Left ventricle myocardium inferior (tissue), 1 donor: ENCODE measurements at regions not wholly inside any gene's neighbourhood (a gene's known extent, or its start where the extent isn't known, plus 50 kb on each side); places are given as distances from the start of the nearest gene placed in this dataset.

Source experiments
- DNase-seq: peaks from one replicate; pipeline ENCODE4 v3.0.0-alpha.2; 2020
- H3K27ac ChIP-seq: fragments of 200-600 bp; replicated peaks from 2 replicates; pipeline ENCODE4 v1.8.0; 2021
- H3K27me3 ChIP-seq: fragments of 200-600 bp; 2 replicates; pipeline ENCODE4 v1.8.0; 2021; ENCODE audit warnings: low read depth
- H3K36me3 ChIP-seq: fragments of 200-600 bp; 2 replicates; pipeline ENCODE4 v1.8.0; 2021
- H3K4me1 ChIP-seq: fragments of 200-600 bp; 2 replicates; pipeline ENCODE4 v1.8.0; 2021
- H3K4me3 ChIP-seq: fragments of 200-600 bp; 2 replicates; pipeline ENCODE4 v1.8.0; 2021; ENCODE audit warnings: mild to moderate bottlenecking, moderate library complexity
- H3K9me3 ChIP-seq: fragments of 200-600 bp; replicated peaks from 2 replicates; pipeline ENCODE4 v1.8.0; 2021
- intact Hi-C: fragments of 100-400 bp; cut with micrococcal nuclease; formaldehyde crosslinking; loops from one replicate; pipeline ENCODE4 v1.11.0; 2022
- TF ChIP-seq, protein P1 (sequence below): fragments of 200-600 bp; IDR thresholded peaks from 2 replicates; pipeline ENCODE4 v1.8.0; 2021; ENCODE audit warnings: antibody characterized with exemption, mild to moderate bottlenecking, borderline replicate concordance
- donor health status: DM: no; HTN: yes; CAD: no; lungs with severe emphysema.

DNA sequence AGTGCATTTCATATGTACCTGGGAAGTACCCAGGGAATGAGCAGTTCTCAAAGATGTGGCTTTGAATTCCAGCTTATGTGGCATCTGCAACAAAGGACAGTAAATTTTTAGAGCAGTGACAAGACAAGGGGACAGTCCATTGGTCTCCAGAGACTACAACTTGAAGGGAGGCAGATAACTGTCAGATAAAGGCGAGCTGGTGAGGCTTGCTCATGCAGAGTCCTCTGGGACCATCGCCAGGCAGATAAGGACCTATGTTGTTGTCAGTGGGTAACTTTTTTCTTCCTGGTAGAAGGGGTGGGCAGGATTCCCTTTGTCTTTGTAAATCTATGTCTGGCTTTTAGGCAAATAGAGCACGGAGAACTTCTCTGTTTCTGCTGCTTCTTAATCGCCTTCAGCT, 120.2 kb downstream of the ICE1 start:
- Histone ChIP-seq H3K4me3 (no peak overlapping the region), H3K36me3 (no peaks in the 10 kb centered on the region), H3K4me1 (no peaks in the 10 kb centered on the region), H3K27me3 (peaks cover 9% of the 10 kb centered on the region), H3K27ac (no peak overlapping the region), H3K9me3 (no peaks in the 10 kb centered on the region)
- DNase-seq, result no peak
- TF ChIP-seq, protein P1, sequence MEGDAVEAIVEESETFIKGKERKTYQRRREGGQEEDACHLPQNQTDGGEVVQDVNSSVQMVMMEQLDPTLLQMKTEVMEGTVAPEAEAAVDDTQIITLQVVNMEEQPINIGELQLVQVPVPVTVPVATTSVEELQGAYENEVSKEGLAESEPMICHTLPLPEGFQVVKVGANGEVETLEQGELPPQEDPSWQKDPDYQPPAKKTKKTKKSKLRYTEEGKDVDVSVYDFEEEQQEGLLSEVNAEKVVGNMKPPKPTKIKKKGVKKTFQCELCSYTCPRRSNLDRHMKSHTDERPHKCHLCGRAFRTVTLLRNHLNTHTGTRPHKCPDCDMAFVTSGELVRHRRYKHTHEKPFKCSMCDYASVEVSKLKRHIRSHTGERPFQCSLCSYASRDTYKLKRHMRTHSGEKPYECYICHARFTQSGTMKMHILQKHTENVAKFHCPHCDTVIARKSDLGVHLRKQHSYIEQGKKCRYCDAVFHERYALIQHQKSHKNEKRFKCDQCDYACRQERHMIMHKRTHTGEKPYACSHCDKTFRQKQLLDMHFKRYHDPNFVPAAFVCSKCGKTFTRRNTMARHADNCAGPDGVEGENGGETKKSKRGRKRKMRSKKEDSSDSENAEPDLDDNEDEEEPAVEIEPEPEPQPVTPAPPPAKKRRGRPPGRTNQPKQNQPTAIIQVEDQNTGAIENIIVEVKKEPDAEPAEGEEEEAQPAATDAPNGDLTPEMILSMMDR, result no peak
- intact Hi-C loops, result no loop called here

DNA sequence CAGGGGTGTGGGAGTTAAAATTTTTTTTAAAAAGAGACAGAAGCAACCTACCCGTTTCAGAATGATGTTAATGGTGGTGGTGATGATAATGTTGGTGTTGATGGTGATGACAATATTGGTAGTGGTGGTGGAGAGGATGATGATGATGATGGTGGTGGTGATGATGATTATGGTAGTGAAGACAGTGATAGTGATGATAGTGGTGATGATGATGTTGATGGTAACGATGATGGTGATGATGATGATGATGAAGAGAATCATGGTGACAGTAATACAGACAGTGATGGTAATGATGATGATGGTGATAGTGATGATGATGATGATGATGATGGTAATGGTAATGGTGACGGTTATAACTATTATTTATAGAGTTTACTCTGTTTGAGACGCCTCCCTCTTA, 117.6 kb downstream of the ICE1 start:
- Histone ChIP-seq H3K9me3 (no peaks in the 10 kb centered on the region), H3K27ac (no peak overlapping the region), H3K4me1 (no peaks in the 10 kb centered on the region), H3K27me3 (no peaks in the 10 kb centered on the region), H3K36me3 (no peaks in the 10 kb centered on the region), H3K4me3 (no peak overlapping the region)
- TF ChIP-seq, protein P1, result no peak
- intact Hi-C loops, result no loop called here
- DNase-seq, result no peak
